Astrocyte (in vitro differentiated cells and primary cell): ENCODE measurements at regions not wholly inside any gene's neighbourhood (a gene's known extent, or its start where the extent isn't known, plus 50 kb on each side); places are given as distances from the start of the nearest gene placed in this dataset.

Experiments used
- DNase-seq: peaks from one replicate; pipeline ENCODE4 v3.0.0-alpha.2; 2010; ENCODE audit warnings: low read depth
- FAIRE-seq: peaks from 2 replicates; lab custom pipeline; 2011; peaks lifted over from hg19 to GRCh38; lab: Jason Lieb, UNC
- H2AFZ ChIP-seq: 2 replicates; pipeline ENCODE4 v1.6.0; 2012; ENCODE audit warnings: low read depth, low read length, inconsistent platforms
- H3K27ac ChIP-seq: 2 replicates; pipeline ENCODE4 v1.5.1; 2011; ENCODE audit warnings: low read depth, low read length, inconsistent platforms
- H3K27me3 ChIP-seq: 2 replicates; pipeline ENCODE4 v1.6.0; 2011; ENCODE audit warnings: low read length, inconsistent platforms; ENCODE audit not compliant: insufficient read depth
- H3K36me3 ChIP-seq: 2 replicates; pipeline ENCODE4 v1.5.1; 2011; ENCODE audit warnings: low read length, inconsistent platforms; ENCODE audit not compliant: insufficient read depth
- H3K4me1 ChIP-seq: 2 replicates; pipeline ENCODE4 v1.5.1; 2011; ENCODE audit warnings: low read length, inconsistent platforms; ENCODE audit not compliant: insufficient read depth
- H3K4me2 ChIP-seq: 2 replicates; pipeline ENCODE4 v1.6.0; 2012; ENCODE audit warnings: low read length, inconsistent platforms
- H3K4me3 ChIP-seq: 2 replicates; pipeline ENCODE4 v1.5.1; 2011; ENCODE audit warnings: low read depth, mild to moderate bottlenecking, low read length, inconsistent platforms; ENCODE audit not compliant: insufficient read depth
- H3K79me2 ChIP-seq: 2 replicates; pipeline ENCODE4 v1.6.0; 2012; ENCODE audit warnings: mild to moderate bottlenecking, low read length, inconsistent platforms; ENCODE audit not compliant: insufficient read depth
- H3K9ac ChIP-seq: 2 replicates; pipeline ENCODE4 v1.6.0; 2012; ENCODE audit warnings: mild to moderate bottlenecking, low read length, inconsistent platforms
- H3K9me3 ChIP-seq: 2 replicates; pipeline ENCODE4 v1.5.1; 2012; ENCODE audit warnings: low read depth, mild to moderate bottlenecking, low read length, inconsistent platforms; ENCODE audit not compliant: insufficient read depth
- H4K20me1 ChIP-seq: 2 replicates; pipeline ENCODE4 v1.6.0; 2012; ENCODE audit warnings: low read length, inconsistent platforms; ENCODE audit not compliant: insufficient read depth
- H3K27ac Mint-ChIP-seq: one replicate; pipeline ENCODE4 v1.8.0; 2021; ENCODE audit warnings: mild to moderate bottlenecking, mixed read lengths; ENCODE audit not compliant: unreplicated experiment
- H3K27me3 Mint-ChIP-seq: one replicate; pipeline ENCODE4 v1.8.0; 2021; ENCODE audit warnings: low read depth, mixed read lengths; ENCODE audit not compliant: unreplicated experiment
- H3K36me3 Mint-ChIP-seq: one replicate; pipeline ENCODE4 v1.8.0; 2021; ENCODE audit warnings: low read depth, mixed read lengths; ENCODE audit not compliant: unreplicated experiment
- H3K4me1 Mint-ChIP-seq: one replicate; pipeline ENCODE4 v1.8.0; 2021; ENCODE audit warnings: low read depth, mixed read lengths; ENCODE audit not compliant: unreplicated experiment
- H3K4me3 Mint-ChIP-seq: one replicate; pipeline ENCODE4 v1.8.0; 2021; ENCODE audit warnings: mild to moderate bottlenecking, moderate library complexity, mixed read lengths; ENCODE audit not compliant: unreplicated experiment
- H3K9me3 Mint-ChIP-seq: one replicate; pipeline ENCODE4 v1.8.0; 2021; ENCODE audit warnings: mild to moderate bottlenecking, mixed read lengths; ENCODE audit not compliant: unreplicated experiment
- CTCF ChIP-seq: IDR thresholded peaks from 2 replicates; pipeline ENCODE4 v1.5.1; 2011; ENCODE audit warnings: low read depth, mild to moderate bottlenecking, inconsistent platforms, low read length, moderate library complexity; ENCODE audit not compliant: insufficient read depth
- EZH2 ChIP-seq: IDR thresholded peaks from 2 replicates; pipeline ENCODE4 v1.6.1; 2012; ENCODE audit warnings: mild to moderate bottlenecking, low read length, inconsistent platforms; ENCODE audit not compliant: insufficient read depth

GRCh38 chr10:130546841-130547240 lies 410.6 kb downstream of the GLRX3 start:
- Histone ChIP-seq H3K9me3 (peaks cover 7% of the 10 kb centered on the region), H3K27ac (no peak overlapping the region), H3K4me3 (no peak overlapping the region), H4K20me1 (no peaks in the 10 kb centered on the region), H3K79me2 (no peaks in the 10 kb centered on the region), H3K36me3 (no peaks in the 10 kb centered on the region), H3K27me3 (no peaks in the 10 kb centered on the region), H3K4me1 (no peaks in the 10 kb centered on the region), H3K4me2 (no peak overlapping the region), H3K9ac (no peak overlapping the region), H2AFZ (no peak overlapping the region)
- no peaks in the 10 kb centered on the region for H3K36me3 Mint-ChIP-seq
- TF ChIP-seq EZH2, result no peak
- no peaks in the 10 kb centered on the region for H3K27me3 Mint-ChIP-seq
- no peaks in the 10 kb centered on the region for H3K4me1 Mint-ChIP-seq
- DNase-seq, result no peak
- H3K9me3 Mint-ChIP-seq, result peaks cover 11% of the 10 kb centered on the region
- no peak for FAIRE-seq
- H3K27ac Mint-ChIP-seq, result no peak overlapping the region
- H3K4me3 Mint-ChIP-seq, result no peak overlapping the region

- Histone ChIP-seq H3K9me3 (peaks cover 7% of the 10 kb centered on the region), H3K27ac (no peak overlapping the region), H4K20me1 (no peaks in the 10 kb centered on the region), H2AFZ (no peak overlapping the region), H3K36me3 (no peaks in the 10 kb centered on the region), H3K4me1 (no peaks in the 10 kb centered on the region), H3K4me2 (no peak overlapping the region), H3K4me3 (no peak overlapping the region), H3K9ac (no peak overlapping the region), H3K79me2 (no peaks in the 10 kb centered on the region), H3K27me3 (no peaks in the 10 kb centered on the region)
- Mint-ChIP-seq H3K27ac (no peak overlapping the region), H3K27me3 (no peaks in the 10 kb centered on the region), H3K36me3 (no peaks in the 10 kb centered on the region), H3K4me3 (no peak overlapping the region), H3K4me1 (no peaks in the 10 kb centered on the region), H3K9me3 (peaks cover 11% of the 10 kb centered on the region)
- no peak for DNase-seq
- no peak for FAIRE-seq
- TF ChIP-seq EZH2 (no peak), CTCF (no peak)
Measured at GRCh38 chr10:130547368-130547767, 411.2 kb downstream of the GLRX3 start.

- no peaks in the 10 kb centered on the region for H3K36me3 Mint-ChIP-seq
- H3K4me3 Mint-ChIP-seq, result no peak overlapping the region
- Histone ChIP-seq H2AFZ (no peak overlapping the region), H3K79me2 (no peaks in the 10 kb centered on the region), H3K9ac (no peak overlapping the region), H3K9me3 (peaks cover 3% of the 10 kb centered on the region), H3K27me3 (no peaks in the 10 kb centered on the region), H3K4me1 (no peaks in the 10 kb centered on the region), H3K36me3 (no peaks in the 10 kb centered on the region), H3K27ac (no peak overlapping the region), H4K20me1 (no peaks in the 10 kb centered on the region), H3K4me3 (no peak overlapping the region), H3K4me2 (no peak overlapping the region)
- TF ChIP-seq CTCF, result no peak
- no peak overlapping the region for H3K27ac Mint-ChIP-seq
- FAIRE-seq, result no peak
- DNase-seq, result no peak
- no peaks in the 10 kb centered on the region for H3K4me1 Mint-ChIP-seq
- H3K9me3 Mint-ChIP-seq, result peaks cover 10% of the 10 kb centered on the region
- no peaks in the 10 kb centered on the region for H3K27me3 Mint-ChIP-seq
Measured at GRCh38 chr10:130550952-130551674, 414.9 kb downstream of the GLRX3 start.
